A673 (cell line): ENCODE measurements at regions not wholly inside any gene's neighbourhood (a gene's known extent, or its start where the extent isn't known, plus 50 kb on each side); places are given as distances from the start of the nearest gene placed in this dataset.
"Not testable (repeated sequence)": the region's sequence is repeated elsewhere in the genome, so short reads cannot be mapped to it uniquely, and the experiment has no call there.

ENCODE experiments used
- BruUV-seq: library from RNA; stranded (reverse); fragments of 400-500 nt; replicated peaks from 2 replicates; lab custom pipeline; 2021; lab: Mats Ljungman, UMichigan
- CTCF ChIA-PET: fragments of 300-600 bp; sonication (Branson Sonifier 250); formaldehyde crosslinking; loops from one replicate; lab custom pipeline; 2022; ENCODE audit warnings: antibody characterized with exemption; lab: Charles Lee
- POLR2A ChIA-PET: fragments of 300-600 bp; sonication (Branson Sonifier 250); formaldehyde crosslinking; loops from one replicate; lab custom pipeline; 2022; ENCODE audit warnings: antibody characterized with exemption; ENCODE audit not compliant: low non-redundant PET; lab: Charles Lee
- DNase-seq: peaks from one replicate; pipeline ENCODE4 v3.0.0-alpha.2; 2015; ENCODE audit warnings: low spot score
- H3K27ac ChIP-seq: fragments of 200-600 bp; sonication (generic); 2 replicates; pipeline ENCODE4 v1.5.1; 2016; ENCODE audit warnings: mixed run types, low read depth, mild to moderate bottlenecking, mixed read lengths, antibody characterized with exemption, low read length; ENCODE audit not compliant: poor library complexity, severe bottlenecking
- H3K27me3 ChIP-seq: fragments of 200-600 bp; sonication (generic); replicated peaks from 2 replicates; pipeline ENCODE4 v1.6.1; 2017; ENCODE audit warnings: mixed run types, low read depth, mild to moderate bottlenecking, mixed read lengths, antibody characterized with exemption, low read length; ENCODE audit not compliant: insufficient read depth, poor library complexity
- H3K36me3 ChIP-seq: fragments of 200-600 bp; sonication (generic); 2 replicates; pipeline ENCODE4 v1.6.1; 2016; ENCODE audit warnings: mixed run types, mild to moderate bottlenecking, mixed read lengths, antibody characterized with exemption, low read length; ENCODE audit not compliant: insufficient read depth, poor library complexity, severe bottlenecking
- H3K4me1 ChIP-seq: fragments of 200-600 bp; sonication (generic); 2 replicates; pipeline ENCODE4 v1.6.1; 2017; ENCODE audit warnings: mixed run types, mild to moderate bottlenecking, mixed read lengths, antibody characterized with exemption, low read length; ENCODE audit not compliant: insufficient read depth, poor library complexity, severe bottlenecking
- H3K4me3 ChIP-seq: fragments of 200-600 bp; sonication (generic); 2 replicates; pipeline ENCODE4 v1.5.1; 2016; ENCODE audit warnings: low read depth, mixed run types, mild to moderate bottlenecking, mixed read lengths, low read length; ENCODE audit not compliant: poor library complexity, severe bottlenecking
- H3K9me3 ChIP-seq: fragments of 200-600 bp; sonication (generic); 2 replicates; pipeline ENCODE4 v1.6.1; 2016; ENCODE audit warnings: mixed run types, low read depth, mild to moderate bottlenecking, mixed read lengths, antibody characterized with exemption, low read length; ENCODE audit not compliant: poor library complexity, severe bottlenecking
- CTCF ChIP-seq: fragments of 300-800, 200-600 bp; sonication (generic); conservative IDR thresholded peaks from 2 replicates; pipeline ENCODE4 v1.5.1; 2017; ENCODE audit warnings: low read depth, mild to moderate bottlenecking, antibody characterized with exemption, low read length, moderate library complexity, mixed read lengths
- EZH2 ChIP-seq: fragments of 200-600 bp; sonication (generic); IDR thresholded peaks from 2 replicates; pipeline ENCODE4 v1.6.1; 2017; ENCODE audit warnings: borderline replicate concordance, low read depth, mild to moderate bottlenecking, mixed read lengths, antibody characterized with exemption, low read length; ENCODE audit not compliant: poor library complexity, severe bottlenecking
- intact Hi-C: fragments of 100-400 bp; cut with micrococcal nuclease; formaldehyde crosslinking; loops from one replicate; pipeline ENCODE4 v1.10.0; 2022; ENCODE audit not compliant: unreplicated experiment

GRCh38 chr1:196152086-196152485, 456.2 kb downstream of the KCNT2 start:
- ChIA-PET CTCF (no interaction called here), POLR2A (no interaction called here)
- no peak for DNase-seq
- intact Hi-C loops: no loop called here
- no TSS peak for BruUV-seq
- Histone ChIP-seq H3K4me1 (no peaks in the 10 kb centered on the region), H3K27ac (no peak overlapping the region), H3K27me3 (no peaks in the 10 kb centered on the region), H3K9me3 (no peaks in the 10 kb centered on the region), H3K4me3 (no peak overlapping the region), H3K36me3 (no peaks in the 10 kb centered on the region)
- TF ChIP-seq CTCF (no peak), EZH2 (no peak)

- H3K27me3 ChIP-seq: no peaks in the 10 kb centered on the region
- H3K36me3 ChIP-seq: no peaks in the 10 kb centered on the region
- no peak overlapping the region for H3K27ac ChIP-seq
- DNase-seq: peak; percentile 53
- ChIA-PET POLR2A (no interaction called here), CTCF (interaction anchor here (1.0 to 1.2 kb wide), 2 partner anchors 161 to 513 kb away, joined by 4 to 5 read pairs; no protein-coding TSS in a partner anchor)
- no TSS peak for BruUV-seq
- intact Hi-C loops: loop anchor here (1.0 to 5.0 kb wide), 3 partner anchors 161 to 512 kb away; no protein-coding TSS in a partner anchor
- no peaks in the 10 kb centered on the region for H3K4me1 ChIP-seq
- no peaks in the 10 kb centered on the region for H3K9me3 ChIP-seq
- TF ChIP-seq CTCF (peak; percentile 69), EZH2 (no peak)
- H3K4me3 ChIP-seq: no peak overlapping the region
These were observed 459.8 kb downstream of the KCNT2 start for GRCh38 chr1:196148367-196148970.

- no peak for DNase-seq
- Histone ChIP-seq H3K9me3 (no peaks in the 10 kb centered on the region), H3K36me3 (no peaks in the 10 kb centered on the region), H3K4me1 (no peaks in the 10 kb centered on the region), H3K4me3 (no peak overlapping the region), H3K27me3 (no peaks in the 10 kb centered on the region), H3K27ac (no peak overlapping the region)
- ChIA-PET CTCF (no interaction called here), POLR2A (no interaction called here)
- no TSS peak for BruUV-seq
- intact Hi-C loops: loop anchor here (5.0 kb wide), 1 partner anchor 225 kb away; no protein-coding TSS in a partner anchor
- TF ChIP-seq EZH2: no peak
- TF ChIP-seq CTCF: no peak
These were observed 460.7 kb downstream of the KCNT2 start for GRCh38 chr1:196147530-196147929.

- POLR2A ChIA-PET, CTCF ChIA-PET, DNase-seq, H3K4me1 ChIP-seq, H3K27me3 ChIP-seq, H3K4me3 ChIP-seq, BruUV-seq, H3K9me3 ChIP-seq, H3K27ac ChIP-seq, H3K36me3 ChIP-seq: not testable (repeated sequence)
- intact Hi-C loops: loop anchor here (5.0 kb wide), 1 partner anchor 227 kb away; no protein-coding TSS in a partner anchor
These were observed 463.1 kb downstream of the KCNT2 start for GRCh38 chr1:196145151-196145550.
